A549 (cell line): ENCODE measurements at regions not wholly inside any gene's neighbourhood (a gene's known extent, or its start where the extent isn't known, plus 50 kb on each side); places are given as distances from the start of the nearest gene placed in this dataset.

ENCODE experiments used
- ZFP36 ChIP-seq: fragments of 450-650 bp; IDR thresholded peaks from 2 replicates; pipeline ENCODE4 v1.6.1; 2014; ENCODE audit warnings: borderline replicate concordance; ENCODE audit not compliant: partially characterized antibody
- TF ChIP-seq, protein P1 (sequence below): fragments of >200 bp; sonication (Bioruptor Twin); formaldehyde crosslinking; IDR thresholded peaks from 3 replicates; pipeline ENCODE4 v1.5.1; 2016

DNA sequence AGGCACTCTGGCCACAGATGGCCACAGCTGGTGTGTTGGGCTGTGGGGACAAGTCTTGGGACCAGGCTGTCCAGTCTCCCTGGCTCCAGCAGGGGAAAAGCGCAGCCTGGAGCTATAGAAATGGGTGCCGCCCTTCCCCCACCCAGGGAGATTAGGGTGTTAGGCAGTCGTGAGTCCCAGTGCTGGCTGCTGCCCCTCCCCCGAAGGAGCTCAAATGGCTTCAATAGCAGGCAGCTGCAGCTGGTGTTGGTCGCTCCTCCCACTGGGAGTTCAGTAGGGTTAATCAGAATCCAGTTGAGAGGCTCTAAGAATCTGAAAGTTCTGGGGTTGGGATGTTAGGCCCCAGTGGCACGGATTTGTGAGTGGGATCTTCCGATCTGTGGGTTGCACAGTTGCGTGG is 595.6 kb upstream of the PKN2 start:
- TF ChIP-seq ZFP36 = no peak
- TF ChIP-seq, protein P1, sequence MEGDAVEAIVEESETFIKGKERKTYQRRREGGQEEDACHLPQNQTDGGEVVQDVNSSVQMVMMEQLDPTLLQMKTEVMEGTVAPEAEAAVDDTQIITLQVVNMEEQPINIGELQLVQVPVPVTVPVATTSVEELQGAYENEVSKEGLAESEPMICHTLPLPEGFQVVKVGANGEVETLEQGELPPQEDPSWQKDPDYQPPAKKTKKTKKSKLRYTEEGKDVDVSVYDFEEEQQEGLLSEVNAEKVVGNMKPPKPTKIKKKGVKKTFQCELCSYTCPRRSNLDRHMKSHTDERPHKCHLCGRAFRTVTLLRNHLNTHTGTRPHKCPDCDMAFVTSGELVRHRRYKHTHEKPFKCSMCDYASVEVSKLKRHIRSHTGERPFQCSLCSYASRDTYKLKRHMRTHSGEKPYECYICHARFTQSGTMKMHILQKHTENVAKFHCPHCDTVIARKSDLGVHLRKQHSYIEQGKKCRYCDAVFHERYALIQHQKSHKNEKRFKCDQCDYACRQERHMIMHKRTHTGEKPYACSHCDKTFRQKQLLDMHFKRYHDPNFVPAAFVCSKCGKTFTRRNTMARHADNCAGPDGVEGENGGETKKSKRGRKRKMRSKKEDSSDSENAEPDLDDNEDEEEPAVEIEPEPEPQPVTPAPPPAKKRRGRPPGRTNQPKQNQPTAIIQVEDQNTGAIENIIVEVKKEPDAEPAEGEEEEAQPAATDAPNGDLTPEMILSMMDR = no peak
